Activated B cell treated with CpG ODN at 0.5 μM for 24 hours (primary cell): ENCODE measurements at regions not wholly inside any gene's neighbourhood (a gene's known extent, or its start where the extent isn't known, plus 50 kb on each side); places are given as distances from the start of the nearest gene placed in this dataset.

Source experiments
- ATAC-seq: fragments of 200-7000 bp; cut with Tn5 transposase; one replicate; pipeline ENCODE4 v1.10.0; 2021; ENCODE audit warnings: low read depth, mild to moderate bottlenecking, moderate library complexity
- CTCF ChIA-PET: fragments of 350-600 bp; sonication (Branson Sonifier 250); formaldehyde crosslinking; loops from one replicate; lab custom pipeline; 2021; ENCODE audit warnings: antibody characterized with exemption; lab: Charles Lee
- POLR2A ChIA-PET: fragments of 350-600 bp; sonication (Branson Sonifier 250); formaldehyde crosslinking; loops from one replicate; lab custom pipeline; 2021; ENCODE audit warnings: antibody characterized with exemption; lab: Charles Lee
- DNase-seq: peaks from one replicate; pipeline ENCODE4 v3.0.0; 2022
- H3K27ac Mint-ChIP-seq: one replicate; pipeline ENCODE4 v1.8.0; 2020; ENCODE audit warnings: mixed read lengths
- H3K27me3 Mint-ChIP-seq: one replicate; pipeline ENCODE4 v1.8.0; 2021; ENCODE audit warnings: mixed read lengths
- H3K36me3 Mint-ChIP-seq: one replicate; pipeline ENCODE4 v1.8.0; 2021; ENCODE audit warnings: low read depth, mixed read lengths
- H3K4me1 Mint-ChIP-seq: one replicate; pipeline ENCODE4 v1.8.0; 2021; ENCODE audit warnings: mixed read lengths
- H3K4me3 Mint-ChIP-seq: one replicate; pipeline ENCODE4 v1.8.0; 2020; ENCODE audit warnings: mild to moderate bottlenecking, mixed read lengths
- H3K9me3 Mint-ChIP-seq: one replicate; pipeline ENCODE4 v1.8.0; 2020; ENCODE audit warnings: mixed read lengths
- CTCF ChIP-seq: fragments of 200-600 bp; IDR thresholded peaks from one replicate; pipeline ENCODE4 v1.8.0; 2022; ENCODE audit warnings: antibody characterized with exemption, mild to moderate bottlenecking
- intact Hi-C: fragments of 100-400 bp; cut with micrococcal nuclease; formaldehyde crosslinking; loops from one replicate; pipeline ENCODE4 v1.15.1; 2024

- DNase-seq (no peak), ATAC-seq (no peak)
- no peaks in the 10 kb centered on the region for H3K27me3 Mint-ChIP-seq
- no peaks in the 10 kb centered on the region for H3K36me3 Mint-ChIP-seq
- no peak for TF ChIP-seq CTCF
- POLR2A ChIA-PET = no interaction called here
- peaks cover 26% of the 10 kb centered on the region for H3K9me3 Mint-ChIP-seq
- no peak overlapping the region for H3K27ac Mint-ChIP-seq
- CTCF ChIA-PET = no interaction called here
- intact Hi-C loops = no loop called here
- no peak overlapping the region for H3K4me3 Mint-ChIP-seq
- H3K4me1 Mint-ChIP-seq = no peaks in the 10 kb centered on the region
Measured at GRCh38 chr7:57385668-57386067, 64.3 kb upstream of the ZNF716 start.

- Mint-ChIP-seq H3K4me3 (no peak overlapping the region), H3K9me3 (peaks cover 23% of the 10 kb centered on the region), H3K4me1 (no peaks in the 10 kb centered on the region), H3K36me3 (no peaks in the 10 kb centered on the region), H3K27me3 (no peaks in the 10 kb centered on the region), H3K27ac (no peak overlapping the region)
- ATAC-seq = no peak
- CTCF ChIA-PET = no interaction called here
- POLR2A ChIA-PET = no interaction called here
- DNase-seq = no peak
- no peak for TF ChIP-seq CTCF
- intact Hi-C loops = no loop called here
Measured at GRCh38 chr7:57388761-57389160, 61.2 kb upstream of the ZNF716 start.

GRCh38 chr7:57398548-57398947 lies 51.4 kb upstream of the ZNF716 start:
- Mint-ChIP-seq H3K27ac (no peak overlapping the region), H3K36me3 (no peaks in the 10 kb centered on the region), H3K27me3 (no peaks in the 10 kb centered on the region), H3K4me3 (no peak overlapping the region), H3K9me3 (peaks cover 23% of the 10 kb centered on the region), H3K4me1 (no peaks in the 10 kb centered on the region)
- CTCF ChIA-PET = no interaction called here
- ATAC-seq (no peak), DNase-seq (no peak)
- POLR2A ChIA-PET = no interaction called here
- intact Hi-C loops = no loop called here
- TF ChIP-seq CTCF = no peak

GRCh38 chr7:57399251-57399940 lies 50.6 kb upstream of the ZNF716 start:
- TF ChIP-seq CTCF = no peak
- H3K36me3 Mint-ChIP-seq = no peaks in the 10 kb centered on the region
- H3K27ac Mint-ChIP-seq = no peak overlapping the region
- ATAC-seq = no peak
- ChIA-PET CTCF (no interaction called here), POLR2A (no interaction called here)
- peaks cover 18% of the 10 kb centered on the region for H3K9me3 Mint-ChIP-seq
- no peaks in the 10 kb centered on the region for H3K27me3 Mint-ChIP-seq
- intact Hi-C loops = no loop called here
- no peak for DNase-seq
- no peaks in the 10 kb centered on the region for H3K4me1 Mint-ChIP-seq
- H3K4me3 Mint-ChIP-seq = no peak overlapping the region

GRCh38 chr7:57399972-57400371 lies 50.0 kb upstream of the ZNF716 start:
- ChIA-PET POLR2A (no interaction called here), CTCF (no interaction called here)
- TF ChIP-seq CTCF = no peak
- Mint-ChIP-seq H3K9me3 (peaks cover 14% of the 10 kb centered on the region), H3K4me3 (no peak overlapping the region), H3K27me3 (no peaks in the 10 kb centered on the region), H3K4me1 (no peaks in the 10 kb centered on the region), H3K27ac (no peak overlapping the region), H3K36me3 (no peaks in the 10 kb centered on the region)
- DNase-seq (no peak), ATAC-seq (no peak)
- intact Hi-C loops = no loop called here
